GM12878 (cell line): ENCODE measurements at regions not wholly inside any gene's neighbourhood (a gene's known extent, or its start where the extent isn't known, plus 50 kb on each side); places are given as distances from the start of the nearest gene placed in this dataset.
A peak's percentile ranks its signal among the peaks of the same experiment; 100 is the strongest.

Experiments
- ATAC-seq: fragments of 200-7000 bp; cut with Tn5 transposase; 3 replicates; pipeline ENCODE4 v1.9.1; 2020; ENCODE audit warnings: mild to moderate bottlenecking, moderate library complexity
- BruUV-seq: library from RNA; stranded (reverse); fragments of 400-500 nt; replicated peaks from 2 replicates; lab custom pipeline; 2021; lab: Mats Ljungman, UMichigan
- CTCF ChIA-PET: fragments of 300-600 bp; sonication (Branson Sonifier 250); formaldehyde crosslinking; extraction: SDS; loops from one replicate; lab custom pipeline; 2021; ENCODE audit warnings: inconsistent platforms; lab: Yijun Ruan, JAX
- POLR2A ChIA-PET: fragments of 350-600 bp; formaldehyde crosslinking; extraction: SDS; loops from one replicate; lab custom pipeline; 2021; ENCODE audit warnings: inconsistent platforms; lab: Charles Lee
- RAD21 ChIA-PET: fragments of 300-600 bp; sonication (Branson Sonifier 250); formaldehyde crosslinking; loops from one replicate; lab custom pipeline; 2023; ENCODE audit warnings: antibody characterized with exemption; ENCODE audit not compliant: unreplicated experiment; lab: Charles Lee
- SMC1A ChIA-PET: fragments of 300-600 bp; sonication (Branson Sonifier 250); formaldehyde crosslinking; loops from one replicate; lab custom pipeline; 2023; ENCODE audit not compliant: unreplicated experiment, uncharacterized antibody; lab: Charles Lee
- DNase-seq: peaks from one replicate; pipeline ENCODE4 v3.0.0-alpha.2; 2011; ENCODE audit warnings: low read depth, low spot score
- FAIRE-seq: peaks from 3 replicates; lab custom pipeline; 2011; peaks lifted over from hg19 to GRCh38; lab: Jason Lieb, UNC
- H2AFZ ChIP-seq: 2 replicates; pipeline ENCODE4 v1.6.0; 2011; ENCODE audit warnings: low read depth, low read length, control low read depth; ENCODE audit not compliant: control insufficient read depth
- H3K27ac ChIP-seq: 2 replicates; pipeline ENCODE4 v1.5.1; 2011; ENCODE audit warnings: control low read depth; ENCODE audit not compliant: control insufficient read depth, insufficient read depth
- H3K27me3 ChIP-seq, 2 experiments: replicated peaks in 1 of 2; 2 replicates each; pipeline versions ENCODE4 v1.6.0 to v1.6.1; 2011; ENCODE audit warnings: low read length in 1 of 2; ENCODE audit not compliant: control insufficient read depth in 2 of 2, insufficient read depth in 2 of 2
- H3K36me3 ChIP-seq, 2 experiments: 2 replicates each; pipeline ENCODE4 v1.5.1; 2011; ENCODE audit warnings: low read length in 1 of 2; ENCODE audit not compliant: control insufficient read depth in 2 of 2, insufficient read depth in 2 of 2
- H3K4me1 ChIP-seq: 2 replicates; pipeline ENCODE4 v1.6.1; 2011; ENCODE audit warnings: mild to moderate bottlenecking, low read length, moderate library complexity, mixed read lengths; ENCODE audit not compliant: control insufficient read depth, insufficient read depth
- H3K4me2 ChIP-seq: 2 replicates; pipeline ENCODE4 v1.6.0; 2011; ENCODE audit warnings: control low read depth; ENCODE audit not compliant: control insufficient read depth, insufficient read depth
- H3K4me3 ChIP-seq: fragments of 200-600 bp; sonication (generic); 2 replicates; pipeline ENCODE4 v1.5.1; 2016
- H3K79me2 ChIP-seq: 2 replicates; pipeline ENCODE4 v1.6.0; 2011; ENCODE audit warnings: low read length; ENCODE audit not compliant: control insufficient read depth, insufficient read depth
- H3K9ac ChIP-seq: 2 replicates; pipeline ENCODE4 v1.8.0; 2011; ENCODE audit warnings: low read length, control low read depth, mixed read lengths; ENCODE audit not compliant: control insufficient read depth, insufficient read depth
- H3K9me3 ChIP-seq: replicated peaks from 3 replicates; pipeline ENCODE4 v1.5.1; 2011; ENCODE audit warnings: mild to moderate bottlenecking, low read length; ENCODE audit not compliant: control insufficient read depth, insufficient read depth
- H4K20me1 ChIP-seq: 2 replicates; pipeline ENCODE4 v1.6.0; 2011; ENCODE audit not compliant: control insufficient read depth, insufficient read depth
- BCL11A ChIP-seq: IDR thresholded peaks from 2 replicates; pipeline ENCODE4 v1.6.1; 2011; ENCODE audit warnings: low read depth, low read length
- CTCF ChIP-seq, 3 experiments: IDR thresholded peaks in 2 of 3; conservative IDR thresholded peaks in 1 of 3; 2 replicates each; pipeline ENCODE4 v1.5.1; 2011; ENCODE audit warnings: low read depth in 3 of 3, low read length in 3 of 3, mild to moderate bottlenecking in 3 of 3, control low read depth in 2 of 3, moderate library complexity in 2 of 3, inconsistent platforms in 1 of 3, mixed read lengths in 1 of 3; ENCODE audit not compliant: control insufficient read depth in 2 of 3, insufficient read depth in 1 of 3; ENCODE audit errors: extremely low read depth in 1 of 3
- E4F1 ChIP-seq: fragments of 450-650 bp; IDR thresholded peaks from 2 replicates; pipeline ENCODE4 v1.6.1; 2018; ENCODE audit warnings: borderline replicate concordance, mild to moderate bottlenecking; ENCODE audit not compliant: partially characterized antibody
- IRF4 ChIP-seq: IDR thresholded peaks from 2 replicates; pipeline ENCODE4 v1.6.1; 2011; ENCODE audit warnings: low read depth, low read length
- MTA2 ChIP-seq: fragments of 450-650 bp; IDR thresholded peaks from 2 replicates; pipeline ENCODE4 v1.6.1; 2016; ENCODE audit warnings: low read depth, mild to moderate bottlenecking, moderate library complexity
- NFIC ChIP-seq: IDR thresholded peaks from 2 replicates; pipeline ENCODE4 v1.6.1; 2012; ENCODE audit warnings: low read depth, mild to moderate bottlenecking, inconsistent platforms, low read length, moderate library complexity
- TAF1 ChIP-seq: IDR thresholded peaks from 2 replicates; pipeline ENCODE4 v1.6.1; 2011; ENCODE audit warnings: mild to moderate bottlenecking, low read depth, low read length, borderline replicate concordance
- ZBTB40 ChIP-seq: fragments of 450-650 bp; IDR thresholded peaks from 2 replicates; pipeline ENCODE4 v1.6.1; 2016; ENCODE audit warnings: mild to moderate bottlenecking, moderate library complexity, borderline replicate concordance
- WGBS: methylation state at CpG from one replicate; pipeline ENCODE4 v1.1.6; 2016; ENCODE audit warnings: low lambda C conversion rate; ENCODE audit not compliant: insufficient replicate concordance, insufficient coverage; ENCODE audit errors: missing lambda C conversion rate; 5-methylcytosine and 5-hydroxymethylcytosine counted together
- in situ Hi-C: fragments of 300-500 bp; cut with MboI; formaldehyde crosslinking; loops from 9 replicates; pipeline ENCODE4 v1.14.3; 2018; ENCODE audit warnings: mixed read lengths
- intact Hi-C: fragments of 100-400 bp; cut with micrococcal nuclease; formaldehyde crosslinking; loops from one replicate; pipeline ENCODE4 v1.14.2; 2022; ENCODE audit not compliant: unreplicated experiment
- TF ChIP-seq, protein P1 (sequence below): fragments of 450-650 bp; conservative IDR thresholded peaks from 2 replicates; pipeline ENCODE4 v1.6.1; 2017; ENCODE audit warnings: mild to moderate bottlenecking, moderate library complexity
- TF ChIP-seq, protein P2 (sequence below): IDR thresholded peaks from 2 replicates; pipeline ENCODE4 v1.6.1; 2011; ENCODE audit warnings: low read depth, mild to moderate bottlenecking, low read length, moderate library complexity, borderline replicate concordance; ENCODE audit errors: extremely low read depth

DNA sequence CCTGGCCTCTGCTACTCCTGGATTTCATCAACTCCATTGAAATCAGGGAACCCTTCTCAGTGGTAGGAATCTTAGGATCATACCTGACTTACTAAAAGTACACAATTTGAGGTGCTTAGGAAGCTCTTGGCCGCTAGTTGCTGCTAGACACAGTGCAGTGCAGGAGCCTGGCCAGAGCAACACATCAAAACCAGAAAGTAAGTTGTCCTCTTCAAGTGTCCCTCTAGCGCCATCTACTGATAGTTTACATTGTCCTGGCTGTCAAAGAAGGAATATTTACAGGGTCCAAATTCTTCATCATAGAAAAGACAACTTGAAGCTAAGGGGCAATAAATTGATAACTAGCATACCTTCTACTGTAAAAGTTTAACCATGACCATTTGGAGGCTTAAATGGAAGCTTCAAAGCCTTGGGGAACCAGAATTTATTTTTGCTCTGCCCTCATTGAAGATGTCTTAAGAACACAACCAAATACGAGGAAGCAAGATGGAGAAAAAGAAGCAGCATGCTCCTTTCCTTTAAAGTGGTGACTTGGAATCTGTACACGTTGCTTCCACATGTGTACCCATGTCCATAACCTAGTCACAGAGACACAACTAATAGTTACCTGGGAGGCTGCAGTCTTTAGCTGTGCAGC lies 889.1 kb upstream of the GCFC2 start:
- no TSS peak for BruUV-seq
- no peaks in the 10 kb centered on the region for H3K4me1 ChIP-seq
- SMC1A ChIA-PET: interaction anchor here (0.7 to 3.3 kb wide), 21 partner anchors 9 to 813 kb away, joined by 3 to 51 read pairs (median 4); no protein-coding TSS in a partner anchor
- WGBS: 16% methylated on average over 4 of the region's 4 CpGs
- H3K9ac ChIP-seq: no peak overlapping the region
- H3K27ac ChIP-seq: no peak overlapping the region
- no peak overlapping the region for H3K4me3 ChIP-seq
- H3K9me3 ChIP-seq: no peaks in the 10 kb centered on the region
- DNase-seq (peak; percentile 43), ATAC-seq (peak; percentile 100), FAIRE-seq (peak; percentile 70)
- in situ Hi-C loops: loop anchor here (5.0 kb wide), 3 partner anchors 403 to 813 kb away; no protein-coding TSS in a partner anchor
- no peak overlapping the region for H3K4me2 ChIP-seq
- no peak overlapping the region for H2AFZ ChIP-seq
- intact Hi-C loops: loop anchor here (1.0 to 5.0 kb wide), 5 partner anchors 402 to 959 kb away; no protein-coding TSS in a partner anchor
- H4K20me1 ChIP-seq: no peaks in the 10 kb centered on the region
- CTCF ChIA-PET: interaction anchor here (0.5 to 5.8 kb wide), 41 partner anchors 13 to 959 kb away, joined by 3 to 123 read pairs (median 4); no protein-coding TSS in a partner anchor
- POLR2A ChIA-PET: no interaction called here
- RAD21 ChIA-PET: interaction anchor here (0.7 to 2.8 kb wide), 10 partner anchors 67 to 959 kb away, joined by 3 to 32 read pairs (median 5); no protein-coding TSS in a partner anchor
- H3K79me2 ChIP-seq: no peaks in the 10 kb centered on the region
- H3K27me3 ChIP-seq: no peaks in the 10 kb centered on the region
- no peaks in the 10 kb centered on the region for H3K36me3 ChIP-seq
- no peak for TF ChIP-seq E4F1
- TF ChIP-seq BCL11A: no peak
- TF ChIP-seq, protein P1, sequence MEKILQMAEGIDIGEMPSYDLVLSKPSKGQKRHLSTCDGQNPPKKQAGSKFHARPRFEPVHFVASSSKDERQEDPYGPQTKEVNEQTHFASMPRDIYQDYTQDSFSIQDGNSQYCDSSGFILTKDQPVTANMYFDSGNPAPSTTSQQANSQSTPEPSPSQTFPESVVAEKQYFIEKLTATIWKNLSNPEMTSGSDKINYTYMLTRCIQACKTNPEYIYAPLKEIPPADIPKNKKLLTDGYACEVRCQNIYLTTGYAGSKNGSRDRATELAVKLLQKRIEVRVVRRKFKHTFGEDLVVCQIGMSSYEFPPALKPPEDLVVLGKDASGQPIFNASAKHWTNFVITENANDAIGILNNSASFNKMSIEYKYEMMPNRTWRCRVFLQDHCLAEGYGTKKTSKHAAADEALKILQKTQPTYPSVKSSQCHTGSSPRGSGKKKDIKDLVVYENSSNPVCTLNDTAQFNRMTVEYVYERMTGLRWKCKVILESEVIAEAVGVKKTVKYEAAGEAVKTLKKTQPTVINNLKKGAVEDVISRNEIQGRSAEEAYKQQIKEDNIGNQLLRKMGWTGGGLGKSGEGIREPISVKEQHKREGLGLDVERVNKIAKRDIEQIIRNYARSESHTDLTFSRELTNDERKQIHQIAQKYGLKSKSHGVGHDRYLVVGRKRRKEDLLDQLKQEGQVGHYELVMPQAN: no peak
- no peak for TF ChIP-seq TAF1
- TF ChIP-seq NFIC: no peak
- TF ChIP-seq, protein P2, sequence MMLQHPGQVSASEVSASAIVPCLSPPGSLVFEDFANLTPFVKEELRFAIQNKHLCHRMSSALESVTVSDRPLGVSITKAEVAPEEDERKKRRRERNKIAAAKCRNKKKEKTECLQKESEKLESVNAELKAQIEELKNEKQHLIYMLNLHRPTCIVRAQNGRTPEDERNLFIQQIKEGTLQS: no peak
- no peak for TF ChIP-seq MTA2
- no peak for TF ChIP-seq ZBTB40
- 0 out of 2 replicates have a peak, but pooled peaks have one; percentile 37 for TF ChIP-seq IRF4
- peak; percentile 77 to 93 (median 84) for TF ChIP-seq CTCF (IDR thresholded peaks at IDR 0.05 in 2 of 3, conservative IDR thresholded peaks at IDR 0.05 in 1 of 3; ENCODE audit: control insufficient read depth in 2 of 3, extremely low read depth in 1 of 3, insufficient read depth in 1 of 3, low read depth in 3 of 3, low read length in 3 of 3)
